Nephron (organoid): ENCODE measurements at regions not wholly inside any gene's neighbourhood (a gene's known extent, or its start where the extent isn't known, plus 50 kb on each side); places are given as distances from the start of the nearest gene placed in this dataset.

Experiments used
- H3K27ac Mint-ChIP-seq, 3 experiments: 2 replicates each; pipeline ENCODE4 v1.8.0; 2020; ENCODE audit warnings: mixed read lengths in 3 of 3, mild to moderate bottlenecking in 2 of 3, moderate library complexity in 1 of 3
- H3K27me3 Mint-ChIP-seq: 2 replicates; pipeline ENCODE4 v1.8.0; 2021; ENCODE audit warnings: low read depth, mild to moderate bottlenecking, moderate library complexity, mixed read lengths
- H3K36me3 Mint-ChIP-seq: 2 replicates; pipeline ENCODE4 v1.8.0; 2020; ENCODE audit warnings: low read depth, mixed read lengths
- H3K4me1 Mint-ChIP-seq: 2 replicates; pipeline ENCODE4 v1.8.0; 2020; ENCODE audit warnings: mixed read lengths
- H3K4me3 Mint-ChIP-seq, 3 experiments: 2 replicates each; pipeline ENCODE4 v1.8.0; 2020; ENCODE audit warnings: mild to moderate bottlenecking in 3 of 3, mixed read lengths in 3 of 3, moderate library complexity in 2 of 3
- H3K9me3 Mint-ChIP-seq: 2 replicates; pipeline ENCODE4 v1.8.0; 2020; ENCODE audit warnings: mixed read lengths
- CTCF ChIP-seq, 3 experiments: fragments of 200-600 bp; sonication (generic); IDR thresholded peaks; one replicate each; pipeline ENCODE4 v1.5.0; 2021; ENCODE audit warnings: antibody characterized with exemption in 3 of 3; ENCODE audit not compliant: unreplicated experiment in 3 of 3

DNA sequence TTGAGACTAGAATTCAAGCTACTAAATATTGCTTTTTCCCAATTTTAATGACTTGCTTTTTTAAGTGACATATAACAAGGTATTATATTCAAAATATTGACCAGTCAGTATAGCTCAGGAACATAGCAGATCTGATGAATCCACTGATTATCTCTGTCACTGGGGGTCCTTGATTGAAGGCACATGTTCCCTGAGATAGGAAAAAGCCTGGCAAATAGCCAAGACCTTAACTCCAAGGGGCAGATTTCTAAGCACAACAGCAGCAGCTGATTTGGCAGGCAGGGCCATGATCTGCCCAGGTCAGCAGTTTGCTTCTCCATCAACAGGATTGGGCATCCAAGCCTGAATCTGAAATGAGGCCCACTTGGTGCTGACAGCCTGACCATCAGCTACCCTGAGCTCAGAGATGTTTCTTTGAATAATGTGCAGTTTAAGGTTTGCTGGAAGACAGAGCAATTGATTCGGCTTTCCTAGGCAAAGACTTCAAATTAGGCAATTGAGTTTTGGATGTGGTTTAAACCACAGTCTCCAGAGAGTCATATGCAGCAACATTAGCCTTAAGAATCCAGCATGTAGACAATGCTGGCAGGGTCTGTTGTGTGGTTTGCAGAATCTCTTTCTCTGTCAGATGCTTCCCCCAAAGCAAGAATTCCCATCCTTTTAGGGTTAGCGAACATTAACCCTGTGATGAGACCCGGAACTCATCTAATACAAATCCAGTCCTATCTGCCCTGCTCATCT, 352.6 kb downstream of the ADRA2A start:
- Mint-ChIP-seq H3K4me1 (peaks cover 4% of the 10 kb centered on the region), H3K27me3 (no peaks in the 10 kb centered on the region), H3K4me3 (no peak overlapping the region), H3K36me3 (no peaks in the 10 kb centered on the region), H3K27ac (no peak overlapping the region), H3K9me3 (no peaks in the 10 kb centered on the region)
- TF ChIP-seq CTCF (IDR thresholded peaks at IDR 0.05; ENCODE audit: unreplicated experiment in 3 of 3), result no peak

DNA sequence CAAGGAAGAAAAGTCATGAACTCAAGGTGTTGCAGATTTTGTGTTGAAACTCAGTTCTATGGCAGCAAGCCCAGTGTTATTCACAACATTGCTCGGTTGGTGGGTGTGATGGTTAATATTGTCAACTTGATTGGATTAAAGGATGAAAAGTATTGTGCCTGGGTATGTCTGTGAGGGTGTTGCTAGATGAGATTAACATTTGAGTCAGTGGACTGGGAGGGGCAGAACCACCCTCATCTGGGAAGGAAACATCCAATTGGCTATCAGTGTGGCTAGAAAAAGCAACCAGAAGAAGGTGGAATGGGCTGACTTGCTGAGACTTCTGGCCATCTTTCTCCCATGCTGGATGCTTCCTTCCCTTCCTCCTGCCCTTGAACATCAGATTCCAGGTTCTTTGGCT, 353.2 kb downstream of the ADRA2A start:
- no peaks in the 10 kb centered on the region for H3K9me3 Mint-ChIP-seq
- no peaks in the 10 kb centered on the region for H3K36me3 Mint-ChIP-seq
- H3K4me3 Mint-ChIP-seq, result no peak overlapping the region
- peaks cover 7% of the 10 kb centered on the region for H3K4me1 Mint-ChIP-seq
- no peaks in the 10 kb centered on the region for H3K27me3 Mint-ChIP-seq
- TF ChIP-seq CTCF (IDR thresholded peaks at IDR 0.05; ENCODE audit: unreplicated experiment in 3 of 3), result no peak
- no peak overlapping the region for H3K27ac Mint-ChIP-seq

GRCh38 chr10:111432588-111432987, 355.8 kb downstream of the ADRA2A start:
- Mint-ChIP-seq H3K27me3 (no peaks in the 10 kb centered on the region), H3K27ac (no peak overlapping the region), H3K4me3 (no peak overlapping the region), H3K36me3 (no peaks in the 10 kb centered on the region), H3K4me1 (peaks cover 11% of the 10 kb centered on the region), H3K9me3 (no peaks in the 10 kb centered on the region)
- TF ChIP-seq CTCF (IDR thresholded peaks at IDR 0.05; ENCODE audit: unreplicated experiment in 3 of 3), result no peak

DNA sequence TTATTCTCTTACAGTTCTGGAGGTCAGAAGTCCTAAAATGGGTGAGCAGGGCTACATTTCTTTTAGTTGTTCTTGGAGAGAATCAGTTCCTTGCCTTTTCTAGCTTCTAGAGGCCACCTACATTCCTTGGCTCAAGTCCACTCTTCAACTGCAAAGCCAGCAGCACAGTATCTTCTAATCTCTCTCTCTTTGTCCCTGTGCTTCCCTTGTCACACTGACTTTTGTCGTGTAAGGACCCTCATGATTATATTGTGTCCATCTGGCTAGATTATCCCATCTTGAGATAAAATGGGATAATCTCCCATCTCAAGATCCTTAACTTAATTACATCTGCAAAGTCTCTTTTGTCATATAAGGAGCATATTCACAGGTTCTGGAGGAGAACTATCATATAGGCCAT, 359.0 kb downstream of the ADRA2A start:
- Mint-ChIP-seq H3K9me3 (no peaks in the 10 kb centered on the region), H3K4me3 (no peak overlapping the region), H3K4me1 (peaks cover 11% of the 10 kb centered on the region), H3K27ac (peak overlapping the region in 2 of 3 experiments; percentile 25 to 94), H3K27me3 (peaks cover 3% of the 10 kb centered on the region), H3K36me3 (no peaks in the 10 kb centered on the region)
- no peak for TF ChIP-seq CTCF (IDR thresholded peaks at IDR 0.05; ENCODE audit: unreplicated experiment in 3 of 3)

- Mint-ChIP-seq H3K27me3 (peaks cover 12% of the 10 kb centered on the region), H3K4me3 (no peak overlapping the region), H3K4me1 (peaks cover 9% of the 10 kb centered on the region), H3K9me3 (no peaks in the 10 kb centered on the region), H3K27ac (no peak overlapping the region), H3K36me3 (no peaks in the 10 kb centered on the region)
- no peak for TF ChIP-seq CTCF (IDR thresholded peaks at IDR 0.05; ENCODE audit: unreplicated experiment in 3 of 3)
Measured at GRCh38 chr10:111439034-111439842, 362.4 kb downstream of the ADRA2A start.
